HG03520 (cell line): ENCODE measurements at regions not wholly inside any gene's neighbourhood (a gene's known extent, or its start where the extent isn't known, plus 50 kb on each side); places are given as distances from the start of the nearest gene placed in this dataset.

Experiments used
- ATAC-seq: cut with Tn5 transposase; IDR thresholded peaks from one replicate; pipeline ENCODE4 v1.9.1; 2021; ENCODE audit warnings: mild to moderate bottlenecking, moderate library complexity; ENCODE audit not compliant: unreplicated experiment

DNA sequence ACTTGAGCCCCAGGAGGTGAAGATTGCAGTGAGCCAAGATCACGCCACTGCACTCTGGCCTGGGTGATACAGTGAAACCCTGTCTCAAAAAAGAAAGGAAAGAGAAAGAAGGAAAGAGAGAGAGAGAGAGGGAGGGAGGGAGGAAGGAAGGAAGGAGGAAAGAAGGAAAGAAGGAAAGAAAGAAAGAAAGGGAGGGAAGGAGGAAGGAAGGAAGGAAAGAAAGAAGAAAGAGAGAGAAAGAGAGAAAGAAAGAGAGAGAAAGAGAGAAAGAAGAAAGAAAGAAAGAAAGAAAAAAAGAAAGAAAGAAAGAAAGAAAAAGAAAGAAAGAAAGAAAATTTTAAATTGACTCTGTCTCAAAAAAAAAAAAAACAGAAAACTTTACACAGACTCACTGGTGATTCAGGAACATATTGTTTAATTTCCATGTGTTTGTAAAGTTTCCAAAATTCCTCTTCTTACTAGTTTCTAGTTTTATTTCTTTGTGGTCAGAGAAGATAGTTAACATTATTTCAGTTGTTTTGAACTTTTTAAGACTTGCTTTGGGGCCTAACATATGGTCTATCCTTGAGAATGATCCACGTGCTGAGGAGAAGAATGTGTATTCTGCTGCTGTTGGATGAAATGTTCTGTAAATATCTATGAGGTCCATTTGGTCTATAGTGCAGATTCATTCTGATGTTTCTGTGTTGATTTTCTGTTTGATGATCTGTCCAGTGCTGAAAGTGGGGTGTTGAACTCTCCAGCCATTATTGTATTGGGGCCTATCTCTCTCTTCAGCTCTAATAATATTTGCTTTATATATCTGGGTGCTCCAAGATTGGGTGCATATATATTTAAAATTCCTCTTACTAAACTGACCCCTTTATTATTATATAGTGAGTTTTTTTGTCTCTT lies 204.4 kb upstream of the SERP2 start:
- no peak for ATAC-seq

DNA sequence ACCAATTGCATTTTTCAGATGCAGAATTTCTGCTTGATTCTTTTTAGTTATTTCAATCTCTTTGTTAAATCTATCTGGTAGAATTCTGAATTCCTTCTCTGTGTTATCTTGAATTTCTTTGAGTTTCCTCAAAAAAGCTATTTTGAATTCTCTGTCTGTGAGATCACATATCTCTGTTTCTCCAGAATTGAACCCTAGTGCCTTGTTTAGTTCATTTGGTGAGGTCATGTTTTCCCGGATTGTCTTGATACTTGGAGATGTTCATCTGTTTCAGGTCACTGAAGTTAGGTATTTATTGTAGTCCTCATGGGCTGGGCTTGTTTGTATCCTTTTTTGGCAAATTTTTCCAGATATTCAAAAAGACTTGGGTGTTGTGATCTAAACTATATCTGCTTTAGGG lies 202.9 kb upstream of the SERP2 start:
- no peak for ATAC-seq

DNA sequence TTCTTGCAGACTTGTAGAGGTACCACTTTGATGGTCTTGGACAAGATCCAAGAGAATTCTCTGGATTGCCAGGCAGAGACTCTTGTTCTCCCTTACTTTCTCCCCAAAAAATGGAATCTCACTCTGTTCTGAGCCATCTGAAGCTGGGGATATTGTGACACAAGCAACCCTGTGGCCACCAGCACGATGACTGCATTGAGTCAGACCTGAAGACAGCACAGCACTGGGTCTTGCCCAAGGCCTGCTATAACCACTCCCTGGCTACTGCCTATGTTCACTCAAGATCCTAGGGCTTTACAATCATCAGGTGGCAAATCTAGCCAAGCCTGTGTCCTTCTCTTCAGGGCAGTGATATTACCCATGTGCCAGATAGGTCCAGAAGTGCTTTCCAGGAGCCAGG lies 202.5 kb upstream of the SERP2 start:
- no peak for ATAC-seq

DNA sequence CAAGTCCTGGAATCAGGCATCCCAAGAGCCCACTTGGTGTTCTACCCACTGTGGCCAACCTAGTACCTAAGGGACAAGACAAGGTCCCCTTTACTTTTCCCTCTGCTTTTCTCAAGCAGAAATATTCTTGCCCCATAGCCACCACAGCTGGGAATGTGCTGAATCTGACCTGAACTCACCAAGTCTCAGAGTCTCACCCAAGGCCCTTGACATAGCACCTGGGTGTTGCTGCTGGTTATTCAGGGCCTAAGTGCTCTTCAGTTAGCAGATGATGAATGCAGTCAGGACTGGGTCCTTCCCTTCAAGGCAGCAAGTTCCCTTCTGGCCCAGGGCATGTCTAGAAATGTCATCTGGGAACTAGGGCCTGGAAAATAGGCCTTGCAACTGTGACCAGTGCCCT lies 201.8 kb upstream of the SERP2 start:
- ATAC-seq, result no peak

DNA sequence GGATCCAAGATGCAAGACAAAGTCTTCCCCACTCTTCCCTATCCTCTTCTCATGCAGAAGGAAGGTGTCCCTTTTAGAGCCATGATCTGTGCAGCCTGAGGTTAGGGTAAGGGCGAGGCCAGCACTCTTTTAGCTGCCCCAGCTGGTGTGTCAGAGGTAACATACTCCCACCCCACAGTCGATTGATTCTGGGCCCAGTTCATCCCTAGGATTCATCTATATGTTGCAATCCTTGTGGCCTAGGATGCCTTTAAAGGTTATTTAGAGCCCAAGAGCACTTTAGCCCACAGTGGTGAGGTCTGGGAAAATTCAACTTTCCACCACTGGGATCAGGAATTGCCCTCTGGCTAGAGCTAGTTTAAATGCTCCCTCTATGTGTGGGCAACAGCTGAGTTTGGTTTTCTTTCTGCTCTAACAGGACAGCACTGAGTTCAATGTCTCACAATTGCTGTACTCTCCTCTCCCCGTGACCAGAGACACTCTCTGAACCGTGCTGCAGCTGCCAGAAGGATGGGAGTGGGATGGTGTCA lies 201.3 kb upstream of the SERP2 start:
- ATAC-seq, result no peak

DNA sequence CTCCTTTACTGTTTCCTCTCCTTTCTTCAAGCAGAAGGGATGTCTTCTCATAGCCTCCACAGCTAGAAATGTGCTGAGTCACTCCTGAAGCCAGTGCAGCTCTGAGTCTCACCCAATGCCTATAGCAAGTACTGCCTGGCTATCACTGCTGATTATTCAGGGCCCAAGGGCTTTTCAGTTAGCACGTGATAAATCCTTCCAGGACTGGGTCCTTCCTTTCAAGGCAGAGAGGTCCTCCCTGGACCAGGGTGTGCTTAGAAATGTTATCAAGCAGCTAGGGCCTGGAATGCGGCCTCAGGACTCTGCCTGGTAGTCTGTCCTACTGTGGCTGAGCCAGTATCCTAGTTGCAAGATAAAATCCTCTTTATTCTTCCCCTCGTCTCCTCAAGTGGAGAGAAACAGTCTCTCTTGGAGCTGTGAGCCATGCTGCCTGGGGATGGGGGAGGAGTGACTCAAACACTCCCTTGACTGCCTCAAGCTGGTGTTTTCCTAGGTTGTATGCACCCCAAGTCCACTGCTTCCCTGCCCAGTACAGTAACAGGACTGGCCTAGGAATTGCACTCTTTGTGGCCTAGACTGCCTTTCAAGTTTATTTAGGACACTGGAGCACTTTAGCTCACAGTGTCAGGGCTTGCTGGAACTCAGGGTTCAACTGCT lies 198.7 kb upstream of the SERP2 start:
- ATAC-seq, result no peak

DNA sequence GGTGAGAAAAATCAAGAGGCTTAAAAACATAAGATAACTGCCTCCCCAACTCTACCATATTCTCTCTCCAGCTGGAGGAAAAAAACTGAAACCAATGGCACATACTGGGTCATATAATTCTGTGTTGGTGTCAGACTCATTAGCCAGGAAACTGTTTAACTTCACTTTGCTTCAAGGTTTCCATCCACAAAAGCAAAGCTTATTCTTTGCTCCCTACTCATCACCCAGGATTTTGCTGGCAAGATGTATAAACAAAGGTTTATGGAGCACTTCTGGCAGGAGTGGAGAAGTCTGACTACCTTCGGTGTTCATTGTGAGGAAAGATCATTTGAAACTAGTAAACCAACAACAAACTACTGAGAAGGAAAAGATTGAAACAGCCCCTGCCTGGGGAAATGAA lies 197.5 kb upstream of the SERP2 start:
- no peak for ATAC-seq

DNA sequence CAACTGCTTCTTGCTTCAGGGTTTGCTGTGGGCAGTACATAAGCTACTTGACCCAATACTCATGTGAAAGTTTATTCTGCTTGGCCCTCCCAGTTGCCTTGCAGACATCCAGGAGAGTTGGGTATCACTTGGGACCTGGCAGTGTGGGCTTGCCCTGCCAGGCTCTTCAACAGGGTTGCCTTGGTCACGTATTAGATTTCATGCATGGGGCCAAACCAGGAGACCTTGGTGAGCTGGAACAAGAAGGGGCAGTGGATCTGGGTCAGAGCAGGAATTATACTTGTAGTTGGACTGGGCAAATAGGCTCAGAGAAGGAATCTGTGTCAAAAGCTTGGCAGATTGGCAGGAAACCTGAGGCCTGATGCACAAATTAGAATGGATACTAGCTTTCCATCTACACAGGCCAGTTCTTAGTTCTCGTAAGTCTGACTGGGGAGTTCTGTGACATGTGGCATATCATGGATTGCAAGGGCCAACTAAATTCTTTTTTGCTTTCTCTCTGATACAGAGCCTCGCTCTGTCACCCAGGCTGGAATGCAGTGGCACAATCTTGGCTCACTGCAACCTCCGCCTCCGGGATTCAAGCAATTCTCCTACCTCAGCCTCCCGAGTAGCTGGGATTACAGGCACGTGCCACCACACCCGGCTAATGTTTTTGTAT lies 192.6 kb upstream of the SERP2 start:
- ATAC-seq, result no peak

DNA sequence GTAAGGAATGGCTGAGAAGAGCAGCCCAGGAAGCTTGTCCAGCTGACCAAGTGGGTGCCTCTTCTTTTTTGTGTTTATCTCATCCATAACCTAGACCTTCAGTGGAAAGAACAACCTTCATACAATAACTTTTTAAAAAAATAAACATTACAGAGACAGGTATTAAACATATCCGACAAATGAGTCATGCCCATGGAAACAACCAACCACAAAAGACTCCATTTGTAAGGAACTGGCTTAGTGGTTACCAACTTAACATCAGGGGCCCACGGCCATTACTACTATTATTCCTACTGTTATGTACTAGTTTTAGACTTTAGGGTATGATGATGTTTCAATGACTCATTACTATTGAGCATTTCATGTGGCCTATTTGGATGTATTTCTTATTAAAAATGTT lies 191.7 kb upstream of the SERP2 start:
- no peak for ATAC-seq

DNA sequence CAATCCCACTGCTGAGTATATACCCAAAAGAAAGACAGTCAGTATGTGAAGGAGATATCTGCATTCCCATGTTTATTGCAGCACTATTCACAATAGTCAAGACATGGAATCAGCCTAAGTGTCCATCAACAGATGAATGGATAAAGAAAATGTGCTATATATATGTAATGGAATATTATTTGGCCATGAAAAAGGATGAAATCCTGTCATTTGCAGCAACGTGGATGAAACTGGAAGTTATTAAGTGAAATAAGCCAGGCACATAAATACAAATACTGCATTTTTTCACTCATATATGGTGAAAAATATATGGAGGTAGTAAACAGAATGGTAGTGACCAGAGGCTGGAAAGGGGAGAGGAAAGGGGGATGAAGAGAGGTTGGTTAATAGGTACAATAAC lies 188.9 kb upstream of the SERP2 start:
- ATAC-seq, result no peak

DNA sequence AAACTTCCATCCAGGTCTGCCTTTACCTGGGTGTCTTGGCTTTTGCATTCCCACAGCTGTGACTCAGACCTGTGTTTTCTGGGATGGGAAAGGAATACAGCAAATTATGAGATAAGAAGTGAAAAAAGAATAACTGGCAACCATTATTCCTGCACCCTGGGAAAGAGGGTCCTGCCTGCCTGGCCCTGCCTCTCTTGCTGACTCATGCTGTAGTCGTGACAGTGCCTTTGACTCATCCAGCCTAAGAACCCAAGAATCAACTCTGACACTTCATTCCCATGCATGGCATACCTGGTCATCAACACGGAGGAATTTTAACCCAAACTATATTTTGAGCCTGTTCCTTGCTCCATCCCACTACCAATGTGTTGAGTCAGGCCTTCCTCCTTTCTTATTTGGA lies 185.4 kb upstream of the SERP2 start:
- no peak for ATAC-seq

DNA sequence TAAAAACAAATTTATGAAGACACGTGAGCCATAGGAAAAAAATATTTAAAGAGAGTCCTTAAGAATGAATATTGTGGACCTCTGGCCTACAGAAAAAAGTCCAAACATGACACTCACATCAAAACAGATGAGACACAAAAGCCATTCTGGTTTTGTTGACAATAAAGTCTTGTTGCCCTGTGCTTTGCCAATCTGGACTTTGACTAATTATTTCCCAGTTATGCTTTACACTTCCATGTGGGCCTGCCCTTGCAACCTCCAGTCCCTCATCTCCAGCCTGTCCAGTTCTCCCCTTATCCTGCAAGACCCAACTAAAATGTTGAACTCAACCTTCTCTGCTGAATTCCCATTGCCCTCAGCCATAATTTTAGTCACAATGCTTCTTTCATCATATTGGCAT lies 184.5 kb upstream of the SERP2 start:
- ATAC-seq, result no peak

DNA sequence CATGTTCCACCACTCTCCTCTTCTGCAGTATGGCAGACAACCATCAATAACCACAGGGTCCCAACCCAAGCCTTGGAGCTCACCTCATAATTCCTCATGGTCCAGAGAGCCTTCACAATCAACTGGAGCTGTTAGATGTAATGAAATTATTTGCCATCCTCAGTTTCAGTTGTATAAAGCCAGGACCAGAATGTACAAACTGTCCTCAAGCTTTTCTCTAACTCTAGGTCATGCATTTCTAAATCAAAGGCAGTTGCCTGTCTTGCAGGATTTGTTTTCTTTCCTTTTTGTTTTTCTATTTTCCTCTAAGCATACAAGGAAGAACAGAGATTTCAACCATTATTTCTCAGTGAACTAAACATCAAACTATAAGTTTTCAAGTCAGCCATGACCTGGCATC lies 182.5 kb upstream of the SERP2 start:
- no peak for ATAC-seq

DNA sequence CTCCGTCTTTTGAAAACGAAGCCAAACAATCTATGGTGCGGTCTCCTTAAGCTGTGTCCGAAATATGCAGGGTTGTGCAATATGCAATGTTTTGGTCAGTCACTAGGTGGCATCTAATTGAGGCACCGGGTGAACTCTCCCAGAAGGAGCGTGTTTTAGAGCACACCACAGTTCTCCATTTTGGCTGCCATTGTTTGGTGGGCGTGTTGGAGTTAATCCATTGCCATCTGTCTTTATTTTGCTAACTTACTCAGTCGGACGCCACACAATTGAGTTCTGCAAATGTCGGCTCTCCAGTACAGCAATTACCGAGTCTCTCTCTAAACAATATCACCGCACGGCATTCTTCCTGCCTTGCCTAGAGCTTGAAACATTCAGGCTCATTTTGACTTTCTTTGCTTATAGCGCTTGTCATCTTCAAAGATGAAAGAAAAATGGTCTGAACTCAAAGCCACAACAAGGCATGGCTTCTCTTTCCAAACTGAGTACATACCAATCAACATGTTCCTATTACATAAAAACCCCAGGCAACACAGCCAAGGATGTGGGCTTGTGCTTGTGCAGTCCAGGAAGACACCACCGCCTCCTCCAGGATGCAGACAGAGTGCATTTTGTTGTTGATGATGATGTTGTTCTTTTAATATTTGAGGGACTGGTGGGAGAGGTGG lies 182.0 kb upstream of the SERP2 start:
- ATAC-seq, result peak; percentile 50

DNA sequence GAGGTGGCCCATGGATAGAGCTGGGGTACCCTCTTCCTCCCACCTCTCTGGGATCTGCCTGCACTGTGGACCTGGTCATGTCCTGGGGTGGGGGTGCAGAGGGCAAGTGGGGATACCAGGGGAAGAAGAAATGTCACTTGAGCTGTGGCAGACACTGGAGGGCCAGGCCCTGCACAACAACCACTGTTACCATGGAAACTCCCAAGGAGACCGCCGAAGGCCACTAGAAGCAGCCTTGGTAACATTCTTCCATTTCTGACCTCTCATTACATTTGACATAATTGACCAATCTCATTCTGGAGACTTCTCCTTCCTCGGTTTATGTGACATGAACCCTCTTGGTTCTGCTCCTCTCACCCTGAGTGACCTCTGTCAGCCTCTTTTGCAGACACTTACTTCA lies 179.9 kb upstream of the SERP2 start:
- no peak for ATAC-seq

DNA sequence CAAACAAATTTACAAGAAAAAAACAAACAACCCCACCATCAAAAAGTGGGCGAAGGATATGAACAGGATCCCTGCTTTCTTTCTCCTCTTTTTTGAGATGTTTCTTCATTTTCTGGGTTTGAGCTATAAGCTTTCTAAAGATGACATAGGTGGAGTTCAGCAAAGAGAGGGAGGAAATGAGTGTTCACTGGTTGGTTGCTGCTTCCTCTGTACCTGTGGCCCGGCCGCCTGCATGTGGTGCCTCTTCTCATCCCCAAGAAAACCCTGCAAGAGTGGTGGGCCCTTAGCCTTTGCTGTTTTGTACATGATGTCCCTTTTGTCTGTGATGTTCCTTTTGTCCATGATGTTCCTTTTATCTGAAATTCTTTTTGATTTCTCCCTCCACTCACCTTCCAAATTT lies 178.4 kb upstream of the SERP2 start:
- no peak for ATAC-seq

DNA sequence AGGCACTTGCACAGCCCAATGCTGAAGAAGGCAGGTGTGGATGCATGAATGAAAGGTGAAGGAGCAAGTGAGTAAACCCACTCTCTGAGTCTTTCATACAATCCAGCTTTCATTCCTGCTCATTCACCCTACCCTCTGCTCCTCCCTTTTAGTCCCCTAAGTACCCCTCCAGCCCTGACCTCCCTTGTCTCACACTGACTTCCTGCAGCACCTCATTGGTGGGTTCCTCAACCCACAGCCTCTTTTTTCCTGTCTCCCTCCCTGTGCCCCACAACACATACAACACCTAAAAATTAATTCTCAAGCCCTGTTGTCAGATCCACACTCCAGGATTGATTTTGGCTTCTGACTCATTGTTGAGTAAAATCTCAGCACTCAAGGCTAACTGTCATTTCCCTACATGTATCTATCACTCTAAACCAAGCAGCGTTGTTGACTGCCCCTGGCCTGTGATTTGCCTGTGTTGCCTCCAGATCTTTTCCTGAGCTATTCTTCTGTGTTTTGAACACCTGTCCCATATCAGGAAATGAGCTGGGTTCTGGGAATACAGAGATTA lies 177.3 kb upstream of the SERP2 start:
- ATAC-seq, result no peak

DNA sequence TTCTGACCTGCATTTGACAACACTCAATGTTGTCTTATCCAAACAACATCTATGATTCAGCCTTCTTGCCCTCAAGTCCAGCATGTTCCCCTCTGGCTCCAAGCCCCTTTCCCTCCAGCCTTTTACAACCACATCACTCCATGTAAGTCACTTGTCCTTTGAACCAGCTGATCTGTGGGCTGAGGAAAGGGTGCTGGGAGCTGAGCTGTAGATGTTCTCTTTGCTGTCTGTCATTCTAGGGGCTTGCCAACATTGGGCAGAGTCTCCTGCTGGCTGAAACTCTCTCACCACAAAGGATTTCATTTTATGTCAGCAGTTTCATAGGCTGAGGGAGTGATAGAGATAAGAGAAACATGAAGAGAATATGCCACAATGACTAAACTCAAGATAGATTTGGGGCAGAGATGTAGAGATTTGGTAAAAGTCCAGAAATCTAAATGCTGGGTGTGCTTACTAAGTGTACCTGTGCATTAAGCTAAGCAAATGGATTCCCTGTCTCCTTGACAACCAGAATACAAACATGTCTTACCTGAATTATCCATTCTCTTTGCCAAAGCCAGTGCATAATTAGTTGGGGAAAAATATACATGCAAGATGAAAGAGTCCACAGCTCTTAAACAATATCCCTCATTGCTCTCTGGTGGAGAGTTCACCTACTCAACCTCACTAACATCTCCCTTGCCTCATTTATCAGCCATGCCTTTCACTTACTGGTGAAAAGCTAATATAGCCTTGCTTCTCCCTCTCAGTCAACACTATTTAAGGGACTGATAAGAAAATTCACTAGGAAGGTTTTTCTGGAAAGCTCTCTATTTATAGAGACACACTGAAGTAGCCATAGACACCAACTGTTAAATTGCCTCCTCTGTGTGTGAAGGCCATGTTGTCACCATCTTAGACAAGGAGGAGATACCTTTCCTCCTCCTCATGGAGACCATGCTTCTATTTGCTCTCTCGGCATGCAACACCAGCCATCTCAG lies 175.5 kb upstream of the SERP2 start:
- peak; percentile 77 for ATAC-seq

DNA sequence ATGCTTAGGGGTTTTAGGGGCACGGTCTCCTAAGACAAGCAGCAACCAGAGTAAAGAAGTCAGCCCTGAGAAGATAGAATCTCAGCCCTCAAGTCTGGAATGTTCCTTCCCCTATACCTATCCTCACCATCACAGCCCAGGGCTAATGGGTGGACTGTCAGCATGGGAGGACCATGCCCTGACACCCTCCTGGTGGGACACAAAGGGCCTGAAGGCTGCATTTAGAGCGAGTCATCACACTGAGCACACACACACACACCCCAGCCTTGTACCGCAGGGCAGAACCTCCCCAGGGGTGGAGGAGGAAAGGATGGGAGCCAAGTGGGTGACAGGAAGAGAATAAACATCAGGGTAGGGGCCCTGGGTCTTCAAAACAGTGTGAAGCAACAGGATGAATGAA lies 174.8 kb upstream of the SERP2 start:
- no peak for ATAC-seq
